ENCODE measurements at regions not wholly inside any gene's neighbourhood (a gene's known extent, or its start where the extent isn't known, plus 50 kb on each side); places are given as distances from the start of the nearest gene placed in this dataset.

DNA sequence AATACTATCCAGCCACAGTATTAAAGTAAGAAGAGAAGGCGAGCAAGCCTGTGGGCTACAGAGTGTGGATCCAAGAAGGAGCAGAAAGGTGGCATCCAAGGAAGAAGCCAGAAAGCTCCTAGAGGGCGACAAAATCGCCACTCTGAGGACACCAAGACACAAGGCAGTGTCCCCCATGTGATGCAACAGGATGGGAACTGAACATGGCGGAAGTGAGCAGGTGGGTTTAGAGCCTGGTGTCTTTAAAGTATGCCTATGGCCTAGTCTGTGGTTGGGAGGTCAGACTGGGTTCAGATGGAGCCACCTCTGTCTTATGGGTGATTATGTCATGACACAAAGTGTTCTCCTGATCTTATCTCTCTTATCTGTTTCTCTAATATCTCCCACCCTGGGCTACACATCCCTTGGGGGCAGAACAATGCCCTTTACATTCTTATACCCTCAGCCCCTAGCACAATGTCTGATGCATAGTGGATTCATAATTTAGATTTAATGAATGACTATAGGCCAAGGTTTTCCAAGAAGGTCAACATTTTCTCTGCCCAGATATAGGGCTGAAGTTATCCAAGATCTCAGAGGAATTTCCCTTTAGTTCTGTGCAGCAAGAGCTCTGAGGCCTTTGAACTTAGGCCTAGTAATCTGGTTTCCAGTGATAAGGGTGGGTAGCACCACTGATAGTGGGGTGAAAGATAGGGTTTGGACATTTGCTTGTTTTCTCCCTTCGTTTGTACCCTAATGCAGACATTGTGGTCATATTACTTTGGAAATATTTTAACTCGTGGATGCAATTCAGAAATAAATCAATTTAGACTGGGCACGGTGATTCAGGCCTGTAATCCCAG lies 167.3 kb upstream of the AKIRIN2 start:
- Mint-ChIP-seq H3K9me3 (no peaks in the 10 kb centered on the region), H3K36me3 (ENCODE audit: insufficient read depth in 1 of 3, low read depth in 3 of 3) (no peaks in the 10 kb centered on the region), H3K4me1 (no peaks in the 10 kb centered on the region), H3K4me3 (no peak overlapping the region), H3K27ac (no peak overlapping the region; a peak in 1 of 7 replicates), H3K27me3 (ENCODE audit: low read depth) (0 out of 2 replicates have a peak, but pooled peaks cover 1% of the 10 kb centered on the region)
- H2BK12ac ChIP-seq (ENCODE audit: insufficient read length, low read depth, low read length), result no peak overlapping the region
- no peak overlapping the region for H3K9ac ChIP-seq (ENCODE audit: extremely low read depth, insufficient read length, low read length)
- no peak for DNase-seq
- H4K5ac ChIP-seq (ENCODE audit: insufficient read length, low read depth, low read length), result no peak overlapping the region
- no peaks in the 10 kb centered on the region for H3K27me3 ChIP-seq (ENCODE audit: insufficient read depth, low read length)
- H3K9me3 ChIP-seq (ENCODE audit: control insufficient read depth, low read depth, low read length), result no peaks in the 10 kb centered on the region
- H3K4me2 ChIP-seq (ENCODE audit: insufficient read depth, insufficient read length, low read length), result no peak overlapping the region
- no peak overlapping the region for H3K4ac ChIP-seq (ENCODE audit: low read depth, low read length)
- no peaks in the 10 kb centered on the region for H3K79me1 ChIP-seq (ENCODE audit: insufficient read depth, low read depth, low read length, poor library complexity, severe bottlenecking)
- H2AK5ac ChIP-seq (ENCODE audit: insufficient read length, low read length), result no peak overlapping the region
- WGBS (ENCODE audit: extremely low coverage, insufficient read length, low lambda C conversion rate), result no CpG with 5 or more reads among the region's 7 CpGs
- H3K56ac ChIP-seq (ENCODE audit: insufficient read length, low read depth, low read length), result no peak overlapping the region
- no peak overlapping the region for H2BK20ac ChIP-seq (ENCODE audit: low read depth, low read length, poor library complexity, severe bottlenecking)
- H3K23ac ChIP-seq (ENCODE audit: insufficient read length, low read depth, low read length), result no peak overlapping the region
- no peak overlapping the region for H2BK5ac ChIP-seq (ENCODE audit: insufficient read length, low read length)
- no peak overlapping the region for H3T11ph ChIP-seq (ENCODE audit: low read length)
- no peaks in the 10 kb centered on the region for H3K79me2 ChIP-seq (ENCODE audit: insufficient read depth, low read length)
- TF ChIP-seq, protein P1, sequence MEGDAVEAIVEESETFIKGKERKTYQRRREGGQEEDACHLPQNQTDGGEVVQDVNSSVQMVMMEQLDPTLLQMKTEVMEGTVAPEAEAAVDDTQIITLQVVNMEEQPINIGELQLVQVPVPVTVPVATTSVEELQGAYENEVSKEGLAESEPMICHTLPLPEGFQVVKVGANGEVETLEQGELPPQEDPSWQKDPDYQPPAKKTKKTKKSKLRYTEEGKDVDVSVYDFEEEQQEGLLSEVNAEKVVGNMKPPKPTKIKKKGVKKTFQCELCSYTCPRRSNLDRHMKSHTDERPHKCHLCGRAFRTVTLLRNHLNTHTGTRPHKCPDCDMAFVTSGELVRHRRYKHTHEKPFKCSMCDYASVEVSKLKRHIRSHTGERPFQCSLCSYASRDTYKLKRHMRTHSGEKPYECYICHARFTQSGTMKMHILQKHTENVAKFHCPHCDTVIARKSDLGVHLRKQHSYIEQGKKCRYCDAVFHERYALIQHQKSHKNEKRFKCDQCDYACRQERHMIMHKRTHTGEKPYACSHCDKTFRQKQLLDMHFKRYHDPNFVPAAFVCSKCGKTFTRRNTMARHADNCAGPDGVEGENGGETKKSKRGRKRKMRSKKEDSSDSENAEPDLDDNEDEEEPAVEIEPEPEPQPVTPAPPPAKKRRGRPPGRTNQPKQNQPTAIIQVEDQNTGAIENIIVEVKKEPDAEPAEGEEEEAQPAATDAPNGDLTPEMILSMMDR (conservative IDR thresholded peaks at IDR 0.05), result no peak
- H3K18ac ChIP-seq (ENCODE audit: insufficient read length, low read depth, low read length), result no peak overlapping the region
- no peak overlapping the region for H4K91ac ChIP-seq (ENCODE audit: insufficient read length, low read depth, low read length)
- no peaks in the 10 kb centered on the region for H4K20me1 ChIP-seq (ENCODE audit: control insufficient read depth, insufficient read depth, insufficient read length)
- H2AFZ ChIP-seq (ENCODE audit: low read length), result no peak overlapping the region
- H3K27ac ChIP-seq (ENCODE audit: insufficient read length, low read depth, low read length), result no peak overlapping the region
- H2BK15ac ChIP-seq (ENCODE audit: low read depth, low read length), result no peak overlapping the region
- H2BK120ac ChIP-seq (ENCODE audit: low read depth, low read length, poor library complexity, severe bottlenecking), result no peak overlapping the region
- no peaks in the 10 kb centered on the region for H3K23me2 ChIP-seq (ENCODE audit: insufficient read length, low read depth, low read length, poor library complexity, severe bottlenecking)
- H3K4me1 ChIP-seq (ENCODE audit: insufficient read depth, low read length), result no peaks in the 10 kb centered on the region
- no peak overlapping the region for H3K14ac ChIP-seq (ENCODE audit: insufficient read depth, low read length)
- no peak overlapping the region for H4K8ac ChIP-seq (replicated peaks; ENCODE audit: insufficient read length, low read depth, low read length)
